ENCODE measurements at regions not wholly inside any gene's neighbourhood (a gene's known extent, or its start where the extent isn't known, plus 50 kb on each side); places are given as distances from the start of the nearest gene placed in this dataset.

DNA sequence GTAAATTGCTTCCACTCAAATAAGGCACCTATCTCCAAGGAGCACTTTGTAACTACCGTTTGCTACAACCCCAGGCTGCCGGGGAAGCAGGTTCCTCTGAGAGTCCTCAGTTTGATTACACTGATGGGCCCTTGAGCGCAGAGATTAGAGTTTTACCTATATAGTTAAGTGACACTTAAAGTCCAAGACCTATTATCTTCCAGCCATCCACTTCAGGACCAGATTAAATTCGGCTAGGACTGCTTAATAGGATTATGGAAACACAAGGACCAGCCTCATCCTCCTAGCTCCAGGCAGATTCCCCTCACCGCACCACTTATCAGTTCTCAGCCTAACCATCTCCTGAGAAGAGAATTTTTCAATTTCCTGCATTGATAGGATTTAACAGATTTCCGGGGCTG lies 64.7 kb upstream of the TIAM2 start (continued):
- TF ChIP-seq USF2 (IDR thresholded peaks at IDR 0.05; ENCODE audit: borderline replicate concordance, low read depth, low read length) (no peak), CHD4 (IDR thresholded peaks at IDR 0.05) (no peak), KLF5 (IDR thresholded peaks at IDR 0.05; ENCODE audit: partially characterized antibody) (no peak), MEF2B (IDR thresholded peaks at IDR 0.05; ENCODE audit: partially characterized antibody, poor library complexity, severe bottlenecking) (no peak)

- ATAC-seq (peak; percentile 28; the same call in 2 of the 3 replicates), DNase-seq (ENCODE audit: low read depth, low spot score) (no peak), FAIRE-seq (no peak)
- no peaks in the 10 kb centered on the region for H3K79me2 ChIP-seq (ENCODE audit: control insufficient read depth, insufficient read depth, low read length)
- BruUV-seq (replicated peaks) = no TSS peak
- CTCF ChIA-PET = interaction anchor here (1.1 to 12.0 kb wide), 4 partner anchors 240 to 1373 kb away, joined by 3 to 206 read pairs (median 74); no protein-coding TSS in a partner anchor
- no peaks in the 10 kb centered on the region for H3K27me3 ChIP-seq (replicated peaks in 1 of 2; ENCODE audit: control insufficient read depth in 2 of 2, insufficient read depth in 2 of 2, low read length in 1 of 2)
- no peak overlapping the region for H3K4me2 ChIP-seq (ENCODE audit: control insufficient read depth, insufficient read depth)
- H3K36me3 ChIP-seq (ENCODE audit: control insufficient read depth in 2 of 2, insufficient read depth in 2 of 2, low read length in 1 of 2) = no peaks in the 10 kb centered on the region
- RAD21 ChIA-PET (ENCODE audit: unreplicated experiment) = interaction anchor here (0.7 to 7.4 kb wide), 5 partner anchors 37 to 316 kb away, joined by 3 to 116 read pairs (median 3); no protein-coding TSS in a partner anchor
- H2AFZ ChIP-seq (ENCODE audit: control insufficient read depth, low read depth, low read length) = no peak overlapping the region
- 84% methylated on average over 4 of the region's 4 CpGs for WGBS (ENCODE audit: insufficient coverage, insufficient replicate concordance, low lambda C conversion rate, missing lambda C conversion rate)
- in situ Hi-C loops (cut with MboI) (loop anchor here (5.0 kb wide), 1 partner anchor 240 kb away; no protein-coding TSS in a partner anchor), intact Hi-C loops (cut with micrococcal nuclease; ENCODE audit: unreplicated experiment) (no loop called here)
- SMC1A ChIA-PET (ENCODE audit: uncharacterized antibody, unreplicated experiment) = interaction anchor here (0.5 to 3.5 kb wide), 10 partner anchors 12 to 316 kb away, joined by 3 to 12 read pairs (median 4); no protein-coding TSS in a partner anchor
- POLR2A ChIA-PET = interaction anchor here (0.5 kb wide), 1 partner anchor 1999 kb away, joined by 3 read pairs; no protein-coding TSS in a partner anchor
- 0 out of 2 replicates have a peak, but pooled peaks cover 2% of the 10 kb centered on the region for H3K4me1 ChIP-seq (ENCODE audit: control insufficient read depth, insufficient read depth, low read length)
- H3K4me3 ChIP-seq = no peak overlapping the region
- no peaks in the 10 kb centered on the region for H3K9me3 ChIP-seq (replicated peaks; ENCODE audit: control insufficient read depth, insufficient read depth, low read length)
- no peak overlapping the region for H3K9ac ChIP-seq (ENCODE audit: control insufficient read depth, insufficient read depth, low read length)
- no peaks in the 10 kb centered on the region for H4K20me1 ChIP-seq (ENCODE audit: control insufficient read depth, insufficient read depth)
- peak; percentile 30; the same call in 1 of the 2 replicates for TF ChIP-seq SPI1 (IDR thresholded peaks at IDR 0.05; ENCODE audit: borderline replicate concordance, insufficient read depth, low read depth, low read length)
- TF ChIP-seq ZBED1 (IDR thresholded peaks at IDR 0.05; ENCODE audit: borderline replicate concordance) = no peak
- peak in 1 of 2 experiments; percentile 12; a peak in 1 of 4 replicates for TF ChIP-seq IKZF2 (IDR thresholded peaks at IDR 0.05)
- no peak overlapping the region for H3K27ac ChIP-seq (ENCODE audit: control insufficient read depth, insufficient read depth)
Measured at GRCh38 chr6:154931711-154932424, 63.2 kb upstream of the TIAM2 start.

Measured in GM12878 (cell line).